DMS53 (cell line): ENCODE measurements at regions not wholly inside any gene's neighbourhood (a gene's known extent, or its start where the extent isn't known, plus 50 kb on each side); places are given as distances from the start of the nearest gene placed in this dataset.

Source experiments
- DNase-seq: peaks from one replicate; lab custom pipeline; 2025; lab: John Stamatoyannopoulos, UW

DNA sequence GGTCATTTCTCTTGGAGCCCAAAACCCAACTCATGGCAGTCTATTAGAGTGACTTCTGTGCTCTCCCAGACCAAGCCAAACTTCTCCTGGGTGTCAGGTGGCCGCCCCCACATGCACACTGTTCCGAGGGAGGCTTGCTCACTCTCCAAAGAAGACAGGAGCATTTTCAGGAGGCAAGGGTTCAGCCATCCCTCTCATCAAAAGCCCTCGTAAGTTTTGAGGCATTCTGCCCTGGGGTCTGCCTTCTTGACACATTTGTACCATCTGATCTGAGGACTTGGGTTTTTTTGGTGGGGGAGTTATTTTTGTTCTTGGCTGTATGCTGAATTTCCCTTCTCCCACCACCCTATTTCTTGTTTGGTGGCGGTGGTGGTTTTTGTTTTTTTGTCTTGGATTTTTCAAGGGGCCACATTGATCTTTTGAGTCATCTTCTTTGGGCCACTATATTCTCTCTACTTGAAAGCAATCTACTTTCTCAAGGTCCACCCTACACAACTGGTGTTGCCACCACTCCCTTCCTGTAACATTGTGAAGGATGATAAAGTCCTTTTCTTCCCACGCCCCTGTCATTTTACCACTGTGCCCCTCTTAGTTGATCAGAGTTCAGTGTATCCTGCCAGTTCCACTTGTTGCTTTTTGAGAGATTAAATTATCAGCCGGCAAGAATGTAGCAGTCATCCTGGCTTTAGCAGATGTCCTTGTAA is 255.8 kb downstream of the CYP26B1 start:
- DNase-seq: no peak

DNA sequence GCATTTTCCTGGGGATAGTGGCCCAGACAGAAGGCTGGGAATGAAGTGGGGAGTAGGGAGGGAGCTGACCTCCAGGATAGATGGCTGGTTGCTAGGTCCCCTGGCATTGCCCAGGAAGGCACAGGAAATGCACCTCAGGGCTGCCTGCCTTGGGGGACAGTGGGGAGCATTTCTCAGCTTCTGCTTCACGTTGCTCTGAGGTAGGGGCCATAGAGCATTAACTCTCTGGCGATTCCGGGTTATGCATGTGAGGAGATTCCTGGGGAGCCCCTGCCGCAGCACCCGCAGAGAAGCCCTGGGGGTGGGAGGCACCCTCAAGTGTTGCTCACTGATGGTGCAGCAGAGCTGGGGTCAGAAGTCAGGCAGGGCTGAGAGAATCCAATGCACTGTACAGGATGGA is 256.5 kb downstream of the CYP26B1 start:
- DNase-seq: no peak

DNA sequence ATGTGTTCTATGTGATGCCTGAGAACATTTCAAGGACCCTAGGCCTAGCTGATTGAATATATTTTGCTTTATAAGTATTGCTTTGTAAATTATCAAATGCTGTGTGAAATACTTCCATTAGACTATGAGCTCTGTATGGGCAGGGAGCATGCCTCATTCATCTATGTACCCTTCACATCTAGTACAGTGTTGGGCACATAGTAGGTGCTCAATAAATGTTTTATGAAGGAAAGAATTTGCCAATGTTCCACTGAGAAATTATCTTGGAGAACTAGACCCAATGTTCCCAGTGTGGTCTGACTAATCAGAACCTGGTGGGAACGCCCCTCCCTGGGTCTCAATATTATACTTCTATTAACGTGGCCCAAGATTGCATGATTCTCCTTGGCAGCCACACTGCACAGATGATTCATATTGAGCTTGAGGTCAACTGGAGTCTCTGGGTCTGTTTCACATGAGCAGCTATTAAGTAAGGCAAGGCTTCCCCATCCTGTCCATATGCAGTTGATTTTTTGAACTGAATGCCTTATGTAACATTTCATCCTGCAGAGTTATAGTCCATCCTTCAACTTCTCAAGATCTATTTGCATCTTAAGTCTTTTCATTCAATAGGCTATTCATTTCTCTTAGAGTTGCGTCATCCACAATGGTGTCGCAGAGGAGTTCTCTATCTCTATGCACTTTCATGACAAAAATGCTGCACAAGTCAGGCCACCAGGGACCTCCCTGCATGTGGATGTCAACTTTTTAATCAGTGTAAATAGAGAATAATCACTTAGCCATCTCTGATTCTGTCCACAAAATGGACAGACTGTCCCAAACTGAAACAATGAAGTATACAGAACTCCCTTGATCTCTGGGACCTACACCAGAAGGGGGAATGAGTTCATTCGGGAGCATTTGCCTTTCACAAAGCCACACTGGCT is 257.6 kb downstream of the CYP26B1 start:
- no peak for DNase-seq

DNA sequence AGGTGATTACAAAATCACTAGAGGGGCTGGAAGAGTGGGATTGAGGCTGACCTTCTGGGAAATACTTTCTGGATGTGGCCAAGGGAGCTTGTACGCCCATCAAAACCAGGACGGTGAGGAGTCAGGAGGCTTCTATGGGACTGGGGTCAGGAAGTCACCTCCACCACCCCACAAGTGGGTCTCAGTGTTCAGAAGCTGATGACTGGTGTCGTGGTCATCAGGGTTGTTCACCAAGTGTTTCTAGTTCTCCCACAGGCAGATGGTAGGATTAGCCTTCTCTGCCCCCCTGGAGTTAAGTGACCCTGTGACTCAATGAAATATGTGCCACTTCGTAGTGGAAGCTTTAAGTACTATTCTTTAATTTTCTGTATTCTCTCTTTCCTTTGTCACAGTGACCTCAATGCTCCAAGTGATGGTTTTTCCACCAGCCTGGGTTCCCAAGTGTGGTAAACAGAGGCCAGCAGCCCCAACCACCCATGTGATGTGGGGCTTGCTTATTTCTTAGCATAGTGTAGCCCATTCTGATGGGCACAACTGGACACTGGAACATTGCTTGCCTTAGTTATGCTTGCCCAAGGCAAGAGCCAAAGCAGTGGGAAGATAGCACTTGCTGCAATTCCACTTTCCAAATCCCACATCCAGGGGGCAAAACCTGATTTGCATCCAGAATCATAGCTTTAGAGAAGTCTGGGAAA is 258.8 kb downstream of the CYP26B1 start:
- no peak for DNase-seq

DNA sequence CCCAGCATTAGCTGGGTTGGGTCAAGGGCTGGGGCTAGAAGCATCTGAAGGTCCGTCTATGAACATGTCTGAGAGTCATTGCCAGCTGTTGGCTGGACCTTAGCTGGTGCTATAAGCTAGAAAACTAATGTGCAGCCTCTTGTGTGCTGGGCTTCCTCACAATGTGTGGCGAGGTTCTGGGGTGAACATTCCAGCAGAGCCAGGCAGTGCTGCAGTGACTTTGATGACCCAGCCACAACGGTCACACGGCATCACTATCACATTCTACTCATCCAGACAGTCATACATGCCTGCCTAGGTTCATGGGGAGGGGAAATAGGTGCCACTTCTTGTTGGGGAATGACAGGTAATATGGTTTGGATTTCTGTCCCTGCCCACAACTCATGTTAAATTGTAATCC is 260.5 kb downstream of the CYP26B1 start:
- no peak for DNase-seq

DNA sequence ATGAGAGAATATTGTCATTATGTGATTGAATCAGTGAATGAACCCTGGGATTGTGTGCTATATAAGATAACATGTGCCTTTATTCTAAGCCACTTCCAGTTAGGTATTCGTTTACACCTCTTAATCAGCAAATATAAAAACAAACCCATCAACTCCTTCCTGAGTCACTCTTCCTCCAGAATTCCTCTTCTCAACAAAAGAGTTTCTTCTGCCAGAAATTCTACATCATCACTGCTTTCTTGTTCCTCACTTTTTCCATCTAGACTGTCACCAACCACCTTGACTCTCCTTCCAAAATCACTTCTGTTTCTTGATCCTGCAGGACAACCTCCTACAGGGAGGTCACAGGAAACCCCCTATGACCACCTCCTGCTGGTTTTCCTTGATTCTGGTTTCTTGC is 261.4 kb downstream of the CYP26B1 start:
- no peak for DNase-seq

DNA sequence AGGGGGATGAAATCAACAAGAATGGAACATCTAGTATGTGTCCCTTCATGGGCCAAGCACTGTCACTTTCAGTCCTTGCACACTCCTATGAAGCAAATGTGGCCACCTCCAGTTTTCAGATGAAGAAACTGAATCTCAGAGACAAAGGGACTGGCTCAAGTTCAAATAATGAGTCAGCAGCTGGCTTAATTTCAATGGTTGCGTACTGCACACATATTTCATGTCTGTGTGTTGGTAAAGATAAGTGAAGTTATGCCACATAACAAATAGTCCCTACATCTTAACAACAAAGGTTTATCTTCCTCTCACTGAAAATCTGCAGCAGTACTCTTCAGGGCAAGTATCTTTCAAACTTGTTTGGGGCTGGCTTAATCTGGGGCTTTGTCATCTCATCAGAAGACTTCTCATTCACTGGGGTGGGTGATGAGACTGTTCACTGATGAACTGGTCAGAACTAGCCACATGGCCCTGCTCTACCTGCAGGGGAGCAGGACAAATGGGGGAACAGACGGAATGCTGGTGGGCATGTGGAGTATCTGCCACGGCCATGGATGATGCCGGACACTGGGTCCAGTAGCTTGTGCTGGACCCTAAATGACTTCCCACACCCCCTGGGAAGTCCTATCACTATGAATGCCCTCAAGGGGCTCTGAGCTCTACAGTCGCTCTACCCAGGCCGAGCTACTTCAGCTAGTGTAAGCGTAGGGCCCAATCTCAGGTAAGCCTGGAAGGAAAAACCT is 263.2 kb downstream of the CYP26B1 start:
- peak; percentile 39 for DNase-seq

DNA sequence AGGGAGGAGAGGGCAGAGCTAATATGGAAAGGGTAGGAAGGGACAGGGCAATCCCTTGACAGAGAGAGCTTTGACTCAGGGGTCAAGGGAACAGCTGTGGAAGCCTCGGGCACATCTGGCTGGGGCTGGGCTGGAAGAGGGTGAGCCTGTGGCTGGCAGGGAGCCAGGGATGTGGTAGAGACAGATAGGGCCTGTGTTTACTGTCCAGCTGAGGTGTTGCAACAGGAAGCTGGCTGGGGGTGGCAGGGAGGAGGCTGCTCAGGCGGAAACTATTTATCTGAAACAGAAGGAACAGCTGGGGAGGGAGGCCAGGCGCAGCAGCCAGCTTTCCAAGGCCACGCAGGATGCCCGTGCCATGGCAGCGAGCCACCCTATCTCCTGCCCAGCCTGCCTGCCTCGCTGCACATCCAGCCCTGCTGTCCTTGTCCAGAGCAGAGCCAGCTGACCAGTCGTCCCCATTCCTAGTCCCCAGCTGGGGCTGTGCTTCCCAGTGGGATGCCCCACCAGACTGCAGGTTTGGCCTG is 264.7 kb downstream of the CYP26B1 start:
- DNase-seq: peak; percentile 80

DNA sequence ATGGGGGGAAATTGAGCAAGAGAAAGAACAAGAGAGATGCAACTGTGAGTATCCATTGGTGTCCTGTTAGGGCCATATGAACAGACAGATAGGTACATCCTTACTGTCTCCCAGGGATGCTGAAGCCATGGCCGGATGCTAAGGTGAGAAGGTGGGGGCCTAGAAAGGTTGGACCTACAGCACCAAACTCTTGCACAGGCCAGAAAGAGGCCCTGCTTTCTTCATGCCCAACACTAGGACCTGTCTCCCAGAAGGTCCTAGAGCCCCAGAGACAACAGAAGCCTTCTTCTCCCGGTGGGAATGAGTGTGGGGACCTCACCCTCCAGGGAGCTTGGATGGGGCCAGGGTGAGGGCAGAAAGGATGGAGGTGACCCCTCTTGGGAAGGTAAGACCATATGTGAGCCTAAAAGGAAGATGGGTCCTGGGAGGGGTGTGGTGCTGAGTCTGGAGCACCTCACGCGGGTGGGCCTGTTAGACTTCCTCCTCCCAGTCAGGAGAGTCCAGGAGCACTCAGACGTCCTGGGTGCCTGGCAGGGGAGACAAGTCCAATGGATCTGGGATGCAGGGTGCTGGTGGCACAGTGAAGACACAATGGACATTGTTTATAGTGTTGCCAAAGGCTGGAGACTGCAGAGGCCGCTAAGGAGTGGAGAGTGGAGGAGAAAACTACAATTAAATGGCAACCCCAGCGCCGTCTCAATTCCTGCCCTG is 265.3 kb downstream of the CYP26B1 start:
- no peak for DNase-seq

DNA sequence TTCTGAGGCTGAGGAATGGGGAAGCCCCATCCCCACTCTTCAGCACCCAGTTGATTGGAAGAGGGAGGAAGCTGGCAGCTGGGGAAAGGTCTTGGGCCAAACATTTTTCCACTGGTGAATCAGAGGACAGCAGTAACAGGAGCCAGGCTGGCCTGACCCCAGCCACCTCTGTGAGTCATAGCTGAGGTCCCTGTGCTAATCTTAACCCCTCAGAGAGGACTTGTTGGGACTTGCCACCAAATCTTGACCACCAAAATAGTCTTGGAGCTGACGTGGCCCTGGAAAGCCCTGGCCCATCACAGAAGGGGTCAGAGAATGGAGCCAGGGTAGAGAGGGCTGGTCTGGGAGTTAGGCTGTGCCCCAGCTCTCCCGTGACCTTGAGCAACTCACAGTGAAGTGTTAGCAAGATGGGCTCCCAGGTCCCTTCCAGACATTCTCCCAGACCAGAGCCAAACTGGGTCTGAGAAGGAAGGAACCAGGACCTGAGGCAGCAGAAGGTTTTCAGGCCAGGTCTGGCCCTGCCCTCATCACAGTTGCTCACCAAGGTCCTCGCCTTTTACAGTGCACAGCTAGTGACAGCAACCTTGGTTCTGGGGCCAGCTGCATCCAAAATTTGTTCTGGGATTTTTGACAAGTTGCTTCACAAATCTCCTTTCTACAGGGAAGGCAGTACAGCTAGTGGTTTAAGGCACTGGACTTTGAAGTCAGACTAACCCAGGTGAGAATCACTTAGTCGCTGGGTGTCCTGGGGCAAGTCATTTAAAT is 266.6 kb downstream of the CYP26B1 start:
- DNase-seq: no peak

DNA sequence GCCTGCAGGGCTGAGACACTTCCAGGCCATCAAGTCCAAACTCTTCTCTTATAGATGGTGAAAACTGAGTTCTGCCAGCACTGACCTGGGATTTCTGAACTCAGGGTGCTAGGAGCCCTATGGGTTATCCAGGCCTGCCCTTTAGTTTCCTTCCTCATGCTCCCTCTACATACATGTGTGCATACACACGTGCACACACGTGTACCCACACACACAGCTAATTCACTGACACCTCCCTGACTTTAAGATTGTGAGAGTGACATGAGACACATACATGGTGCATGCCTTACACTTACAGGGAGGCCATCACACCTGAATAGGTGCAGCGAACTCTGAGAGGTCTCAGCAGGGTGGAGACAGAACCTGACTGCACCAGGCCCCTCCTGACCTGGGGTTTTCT is 267.4 kb downstream of the CYP26B1 start:
- no peak for DNase-seq

DNA sequence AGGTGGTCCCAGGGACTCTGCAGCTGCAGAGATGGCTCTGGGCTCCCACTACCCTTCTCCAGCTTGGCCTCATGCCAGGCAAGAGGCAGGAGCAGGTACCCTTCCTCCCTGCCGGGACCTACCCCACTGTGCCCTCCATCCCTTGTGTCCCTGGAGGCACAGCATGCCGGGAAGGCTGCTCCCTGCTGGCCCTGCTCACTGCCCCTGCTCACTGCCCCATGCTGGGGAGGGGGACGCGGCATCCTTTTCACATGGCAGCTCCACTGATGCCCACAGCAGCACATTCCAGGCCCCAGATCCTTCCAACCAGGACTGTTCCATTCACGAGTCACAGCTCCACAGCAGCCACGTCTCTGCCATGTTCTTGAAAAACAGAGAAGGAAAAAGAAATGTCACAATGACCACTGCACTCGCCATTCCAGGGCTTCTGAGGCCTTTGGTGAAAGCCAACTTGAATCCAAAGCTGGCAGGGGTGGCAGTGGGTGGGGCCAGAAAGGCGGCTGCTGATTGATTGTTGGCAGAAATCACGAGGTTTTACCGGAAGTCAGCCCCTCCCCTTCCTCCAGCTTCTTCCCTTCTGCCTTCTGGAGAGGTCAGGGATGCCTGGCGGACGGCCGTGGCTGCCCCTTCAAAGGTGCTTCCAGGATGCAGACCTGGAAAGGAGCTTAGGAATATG is 268.0 kb downstream of the CYP26B1 start:
- DNase-seq: no peak

DNA sequence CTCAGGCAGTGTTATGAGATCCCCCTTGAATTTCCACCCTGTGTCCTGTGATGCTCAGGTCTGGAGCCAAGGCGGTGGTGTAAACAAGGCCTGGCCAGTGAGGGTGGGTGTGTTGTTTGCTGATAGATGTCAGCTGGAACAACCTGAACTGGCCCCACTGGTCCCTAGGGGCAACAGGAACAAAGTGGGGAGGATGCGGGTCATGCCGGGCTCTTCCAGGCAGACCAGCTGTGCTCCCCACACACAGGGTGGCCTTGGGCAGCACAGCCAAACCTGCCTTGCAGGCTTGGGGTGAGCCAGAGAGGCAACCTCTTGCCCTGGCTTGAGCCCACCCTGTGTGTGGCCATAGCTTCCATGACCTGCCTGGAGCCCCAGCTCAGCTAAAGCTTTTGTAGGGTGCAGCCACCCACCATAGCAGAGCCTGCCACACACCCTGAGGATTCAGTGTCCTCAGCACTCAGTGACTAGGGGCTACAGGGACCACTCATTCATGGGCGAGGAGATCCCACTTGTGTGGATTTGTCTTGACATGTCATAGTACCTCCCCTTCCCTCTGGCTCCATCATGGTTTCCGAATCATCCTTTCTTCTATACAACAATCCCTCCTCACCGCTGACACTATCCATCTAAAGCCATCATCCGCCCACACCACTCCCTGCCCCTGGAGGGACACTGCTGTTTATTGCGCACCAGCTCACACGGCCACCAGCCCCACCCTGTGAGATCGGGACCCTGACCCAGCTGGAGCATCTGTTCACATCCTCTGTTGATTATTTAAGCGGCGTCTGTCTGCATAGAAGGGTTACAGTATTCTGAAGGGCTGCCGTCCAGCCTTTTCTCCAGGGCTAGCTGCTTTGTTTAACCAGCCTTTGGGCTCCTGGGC is 268.8 kb downstream of the CYP26B1 start:
- DNase-seq: no peak

DNA sequence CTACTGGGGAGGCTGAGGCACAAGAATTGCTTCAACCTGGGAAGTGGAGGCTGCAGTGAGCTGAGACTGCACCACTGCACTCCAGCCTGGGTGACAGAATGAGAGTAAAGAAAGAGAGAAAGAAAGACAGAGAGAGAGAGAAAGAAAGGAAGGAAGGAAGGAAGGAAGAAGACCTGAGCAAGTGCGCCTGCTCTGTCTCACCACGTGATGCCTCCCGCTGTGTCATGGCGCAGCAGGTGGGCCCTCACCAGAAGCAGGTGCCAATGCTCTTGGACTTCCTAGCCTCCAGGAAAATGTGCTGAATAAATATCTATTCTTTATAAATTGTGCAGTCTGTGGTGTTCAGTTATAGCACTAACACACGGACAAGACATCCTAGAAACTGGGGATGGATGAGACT is 270.0 kb downstream of the CYP26B1 start:
- DNase-seq: no peak

DNA sequence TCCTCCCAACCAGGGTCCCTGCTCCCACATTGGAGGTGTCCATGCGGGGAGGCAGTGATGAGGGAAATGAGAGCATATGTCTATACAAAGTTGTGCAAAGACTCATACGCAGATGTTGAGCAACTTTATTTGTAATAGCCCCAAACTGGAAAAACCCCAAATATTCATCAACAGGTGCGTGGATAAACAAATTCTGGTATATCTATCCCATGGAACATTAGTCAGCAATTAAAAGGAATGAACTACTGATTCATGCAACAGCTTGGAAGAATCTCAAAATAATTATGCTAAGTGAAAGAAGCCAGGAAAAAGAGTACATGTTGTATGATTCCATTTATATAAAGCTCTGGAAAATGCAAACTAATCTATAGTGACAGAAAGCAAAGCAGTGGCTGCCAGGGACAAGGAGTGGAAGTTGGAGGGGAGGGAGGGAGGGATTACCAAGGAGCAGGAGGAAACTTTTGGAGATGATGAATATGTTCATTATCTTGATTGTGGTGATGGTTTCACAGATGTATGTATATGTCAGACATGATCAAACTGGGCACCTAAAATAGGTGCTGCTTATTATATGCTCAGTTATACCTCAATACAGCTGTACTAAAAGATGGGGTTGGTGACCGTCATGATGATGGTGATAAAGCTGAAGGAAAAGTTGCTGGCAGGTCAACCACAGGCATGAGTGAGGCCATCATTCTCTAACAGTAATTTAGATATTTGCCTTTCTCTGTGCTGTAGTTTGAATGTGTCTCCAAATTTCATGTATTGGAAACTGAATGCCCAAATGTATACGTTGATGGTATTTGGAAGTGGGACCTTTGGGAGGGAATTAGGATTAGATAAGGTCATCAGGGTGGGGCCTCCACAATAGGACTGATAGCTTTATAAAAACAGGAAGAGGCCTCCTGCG is 270.9 kb downstream of the CYP26B1 start:
- no peak for DNase-seq

DNA sequence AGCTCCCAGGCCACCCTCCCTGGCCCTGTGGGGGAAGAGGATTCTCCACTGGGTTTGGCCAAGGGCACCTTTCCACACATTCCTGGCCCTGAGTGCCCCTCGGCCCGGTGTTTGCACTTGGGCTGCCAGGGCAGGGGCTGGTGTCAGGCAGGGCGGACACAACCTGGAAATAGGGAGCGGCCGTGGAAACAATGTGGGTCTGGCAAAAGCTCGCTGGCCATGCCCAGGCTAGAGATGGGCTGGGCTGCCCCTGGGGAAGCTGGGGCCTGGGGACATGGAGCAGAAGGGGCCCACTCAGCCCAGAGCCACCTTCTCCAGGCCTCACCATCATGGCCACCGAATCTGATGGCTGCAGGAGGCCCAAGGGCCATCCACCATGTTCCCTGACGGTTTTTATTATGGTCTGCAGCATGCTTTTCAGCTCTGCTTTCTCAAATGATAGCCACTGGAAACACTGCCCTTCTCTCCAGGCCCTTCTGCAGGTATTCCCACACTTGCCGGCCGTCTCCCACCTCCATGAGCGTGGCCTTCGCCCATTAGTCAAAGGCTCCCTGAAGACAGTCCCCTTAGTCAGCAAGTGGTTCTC is 275.1 kb downstream of the CYP26B1 start:
- no peak for DNase-seq

DNA sequence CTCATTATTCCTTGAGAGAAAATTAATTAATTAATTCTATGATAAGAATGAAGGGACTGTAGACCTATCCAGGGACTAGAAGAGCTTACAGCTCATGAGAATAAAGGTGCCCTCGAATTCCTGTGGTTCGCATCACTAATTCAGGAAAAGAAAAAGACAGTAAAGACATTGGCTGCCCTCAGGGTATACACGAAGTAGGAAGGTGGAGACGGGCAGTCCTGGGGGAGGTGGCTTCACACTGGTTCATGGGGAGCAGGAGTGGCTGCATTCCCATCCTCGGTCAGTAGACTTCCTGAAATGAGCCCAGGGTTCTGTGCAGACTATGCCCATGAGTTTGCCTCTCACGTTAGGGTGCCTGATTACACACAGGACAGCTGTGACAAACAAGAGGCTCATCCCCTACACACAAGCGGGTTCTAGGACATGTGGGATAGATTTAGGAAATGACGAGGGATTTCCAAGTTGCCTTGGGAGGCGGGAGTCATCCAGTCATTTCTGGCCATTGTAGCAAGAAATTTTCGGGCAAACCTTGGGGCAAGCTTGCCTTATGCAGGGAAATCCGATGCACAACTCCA is 282.2 kb downstream of the CYP26B1 start:
- no peak for DNase-seq
